Astrocyte (in vitro differentiated cells and primary cell): ENCODE measurements at regions not wholly inside any gene's neighbourhood (a gene's known extent, or its start where the extent isn't known, plus 50 kb on each side); places are given as distances from the start of the nearest gene placed in this dataset.
"Not testable (repeated sequence)": the region's sequence is repeated elsewhere in the genome, so short reads cannot be mapped to it uniquely, and the experiment has no call there.

Experiments used
- DNase-seq: peaks from one replicate; pipeline ENCODE4 v3.0.0-alpha.2; 2010; ENCODE audit warnings: low read depth
- FAIRE-seq: peaks from 2 replicates; lab custom pipeline; 2011; peaks lifted over from hg19 to GRCh38; lab: Jason Lieb, UNC
- H2AFZ ChIP-seq: 2 replicates; pipeline ENCODE4 v1.6.0; 2012; ENCODE audit warnings: low read depth, low read length, inconsistent platforms
- H3K27ac ChIP-seq: 2 replicates; pipeline ENCODE4 v1.5.1; 2011; ENCODE audit warnings: low read depth, low read length, inconsistent platforms
- H3K27me3 ChIP-seq: 2 replicates; pipeline ENCODE4 v1.6.0; 2011; ENCODE audit warnings: low read length, inconsistent platforms; ENCODE audit not compliant: insufficient read depth
- H3K36me3 ChIP-seq: 2 replicates; pipeline ENCODE4 v1.5.1; 2011; ENCODE audit warnings: low read length, inconsistent platforms; ENCODE audit not compliant: insufficient read depth
- H3K4me1 ChIP-seq: 2 replicates; pipeline ENCODE4 v1.5.1; 2011; ENCODE audit warnings: low read length, inconsistent platforms; ENCODE audit not compliant: insufficient read depth
- H3K4me2 ChIP-seq: 2 replicates; pipeline ENCODE4 v1.6.0; 2012; ENCODE audit warnings: low read length, inconsistent platforms
- H3K4me3 ChIP-seq: 2 replicates; pipeline ENCODE4 v1.5.1; 2011; ENCODE audit warnings: low read depth, mild to moderate bottlenecking, low read length, inconsistent platforms; ENCODE audit not compliant: insufficient read depth
- H3K79me2 ChIP-seq: 2 replicates; pipeline ENCODE4 v1.6.0; 2012; ENCODE audit warnings: mild to moderate bottlenecking, low read length, inconsistent platforms; ENCODE audit not compliant: insufficient read depth
- H3K9ac ChIP-seq: 2 replicates; pipeline ENCODE4 v1.6.0; 2012; ENCODE audit warnings: mild to moderate bottlenecking, low read length, inconsistent platforms
- H3K9me3 ChIP-seq: 2 replicates; pipeline ENCODE4 v1.5.1; 2012; ENCODE audit warnings: low read depth, mild to moderate bottlenecking, low read length, inconsistent platforms; ENCODE audit not compliant: insufficient read depth
- H4K20me1 ChIP-seq: 2 replicates; pipeline ENCODE4 v1.6.0; 2012; ENCODE audit warnings: low read length, inconsistent platforms; ENCODE audit not compliant: insufficient read depth
- H3K27ac Mint-ChIP-seq: one replicate; pipeline ENCODE4 v1.8.0; 2021; ENCODE audit warnings: mild to moderate bottlenecking, mixed read lengths; ENCODE audit not compliant: unreplicated experiment
- H3K27me3 Mint-ChIP-seq: one replicate; pipeline ENCODE4 v1.8.0; 2021; ENCODE audit warnings: low read depth, mixed read lengths; ENCODE audit not compliant: unreplicated experiment
- H3K36me3 Mint-ChIP-seq: one replicate; pipeline ENCODE4 v1.8.0; 2021; ENCODE audit warnings: low read depth, mixed read lengths; ENCODE audit not compliant: unreplicated experiment
- H3K4me1 Mint-ChIP-seq: one replicate; pipeline ENCODE4 v1.8.0; 2021; ENCODE audit warnings: low read depth, mixed read lengths; ENCODE audit not compliant: unreplicated experiment
- H3K4me3 Mint-ChIP-seq: one replicate; pipeline ENCODE4 v1.8.0; 2021; ENCODE audit warnings: mild to moderate bottlenecking, moderate library complexity, mixed read lengths; ENCODE audit not compliant: unreplicated experiment
- H3K9me3 Mint-ChIP-seq: one replicate; pipeline ENCODE4 v1.8.0; 2021; ENCODE audit warnings: mild to moderate bottlenecking, mixed read lengths; ENCODE audit not compliant: unreplicated experiment
- CTCF ChIP-seq: IDR thresholded peaks from 2 replicates; pipeline ENCODE4 v1.5.1; 2011; ENCODE audit warnings: low read depth, mild to moderate bottlenecking, inconsistent platforms, low read length, moderate library complexity; ENCODE audit not compliant: insufficient read depth
- EZH2 ChIP-seq: IDR thresholded peaks from 2 replicates; pipeline ENCODE4 v1.6.1; 2012; ENCODE audit warnings: mild to moderate bottlenecking, low read length, inconsistent platforms; ENCODE audit not compliant: insufficient read depth

DNA sequence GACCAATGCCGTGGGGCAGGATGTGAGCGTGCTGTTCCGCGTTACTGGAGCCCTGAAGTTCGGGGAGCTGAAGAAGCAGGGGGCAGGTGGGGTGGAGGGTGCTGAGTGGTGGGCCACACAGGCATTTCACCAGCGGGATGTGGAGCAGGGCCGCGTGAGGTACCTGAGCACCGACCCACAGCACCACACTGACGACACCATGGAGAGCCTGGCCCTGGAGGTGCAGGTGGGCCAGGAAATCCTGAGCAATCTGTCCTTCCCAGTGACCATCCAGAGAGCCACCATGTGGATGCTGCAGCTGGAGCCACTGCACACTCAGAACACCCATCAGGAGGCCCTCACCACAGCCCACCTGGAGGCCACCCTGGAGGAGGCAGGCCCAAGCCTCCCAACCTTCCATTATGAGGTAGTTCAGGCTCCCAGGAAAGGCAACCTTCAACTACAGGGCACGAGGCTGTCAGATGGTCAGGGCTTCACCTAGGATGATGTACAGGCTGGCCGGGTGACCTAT, 179.6 kb downstream of the TBC1D2B start:
- Mint-ChIP-seq H3K4me1 (peaks cover 7% of the 10 kb centered on the region), H3K27me3 (peaks cover 16% of the 10 kb centered on the region), H3K27ac (no peak overlapping the region), H3K9me3 (peaks cover 2% of the 10 kb centered on the region), H3K4me3 (no peak overlapping the region), H3K36me3 (peaks cover 4% of the 10 kb centered on the region)
- H3K79me2 ChIP-seq: no peaks in the 10 kb centered on the region
- FAIRE-seq: no peak
- H3K4me2 ChIP-seq: no peak overlapping the region
- no peaks in the 10 kb centered on the region for H3K9me3 ChIP-seq
- H3K4me1 ChIP-seq: no peaks in the 10 kb centered on the region
- no peaks in the 10 kb centered on the region for H3K36me3 ChIP-seq
- DNase-seq: no peak
- no peak overlapping the region for H3K4me3 ChIP-seq
- H4K20me1 ChIP-seq: no peaks in the 10 kb centered on the region
- H3K9ac ChIP-seq: no peak overlapping the region
- no peak for TF ChIP-seq CTCF
- TF ChIP-seq EZH2: no peak
- no peak overlapping the region for H2AFZ ChIP-seq
- no peak overlapping the region for H3K27ac ChIP-seq
- H3K27me3 ChIP-seq: no peaks in the 10 kb centered on the region

DNA sequence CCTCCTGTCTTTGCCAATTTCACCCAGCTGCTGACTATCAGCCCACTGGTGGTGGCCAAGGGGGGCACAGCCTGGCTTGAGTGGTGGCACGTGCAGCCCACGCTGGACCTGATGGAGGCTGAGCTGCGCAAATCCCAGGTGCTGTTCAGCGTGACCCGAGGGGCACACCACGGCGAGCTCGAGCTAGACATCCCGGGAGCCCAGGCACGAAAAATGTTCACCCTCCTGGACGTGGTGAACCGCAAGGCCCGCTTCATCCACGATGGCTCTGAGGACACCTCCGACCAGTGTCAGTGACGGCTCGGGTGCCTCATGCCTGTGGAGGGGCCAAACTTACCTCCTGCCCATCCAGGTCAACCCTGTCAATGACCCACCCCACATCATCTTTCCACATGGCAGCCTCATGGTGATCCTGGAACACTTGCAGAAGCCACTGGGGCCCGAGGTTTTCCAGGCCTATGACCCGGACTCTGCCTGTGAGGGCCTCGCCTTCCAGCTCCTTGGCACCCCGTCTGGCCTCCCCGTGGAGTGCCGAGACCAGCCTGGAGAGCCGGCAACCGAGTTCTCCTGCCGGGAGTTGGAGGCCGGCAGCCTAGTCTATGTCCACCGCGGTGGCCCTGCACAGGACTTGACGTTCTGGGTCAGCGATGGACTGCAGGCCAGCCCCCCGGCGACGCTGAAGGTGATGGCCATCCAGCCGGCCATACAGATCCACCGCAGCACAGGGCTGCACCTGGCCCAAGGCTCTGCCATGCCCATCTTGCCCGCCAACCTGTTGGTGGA, 180.2 kb downstream of the TBC1D2B start:
- H3K9me3 ChIP-seq, H3K79me2 ChIP-seq, H3K9me3 Mint-ChIP-seq, H3K9ac ChIP-seq, H4K20me1 ChIP-seq, H3K4me2 ChIP-seq, H2AFZ ChIP-seq, H3K27ac ChIP-seq, FAIRE-seq, H3K4me3 Mint-ChIP-seq, H3K4me1 ChIP-seq, H3K27me3 ChIP-seq, H3K36me3 ChIP-seq, H3K4me3 ChIP-seq, DNase-seq, H3K36me3 Mint-ChIP-seq, H3K4me1 Mint-ChIP-seq, H3K27ac Mint-ChIP-seq: not testable (repeated sequence)
- H3K27me3 Mint-ChIP-seq: peaks cover 15% of the 10 kb centered on the region

GRCh38 chr15:77896147-77897112, 181.1 kb downstream of the TBC1D2B start:
- H3K4me3 Mint-ChIP-seq, FAIRE-seq: not testable (repeated sequence)

More at GRCh38 chr15:77896147-77897112, 181.1 kb downstream of the TBC1D2B start:
- not testable (repeated sequence) for H3K27ac ChIP-seq, H3K36me3 Mint-ChIP-seq, H3K4me1 ChIP-seq, H3K79me2 ChIP-seq, H3K27me3 ChIP-seq, H3K9me3 Mint-ChIP-seq, H3K27ac Mint-ChIP-seq, H3K9ac ChIP-seq, H3K4me1 Mint-ChIP-seq, H3K36me3 ChIP-seq, H3K4me3 ChIP-seq, H3K4me2 ChIP-seq, H3K9me3 ChIP-seq, DNase-seq, H4K20me1 ChIP-seq, H2AFZ ChIP-seq
- peaks cover 10% of the 10 kb centered on the region for H3K27me3 Mint-ChIP-seq
